DND-41 (cell line): ENCODE measurements at regions not wholly inside any gene's neighbourhood (a gene's known extent, or its start where the extent isn't known, plus 50 kb on each side); places are given as distances from the start of the nearest gene placed in this dataset.

ENCODE experiments used
- ATAC-seq: fragments of 200-7000 bp; cut with Tn5 transposase; 3 replicates; pipeline ENCODE4 v1.9.1; 2021; ENCODE audit warnings: low read depth; ENCODE audit not compliant: insufficient read depth
- DNase-seq: peaks from one replicate; pipeline ENCODE4 v3.0.0-alpha.2; 2020
- H2AFZ ChIP-seq: 2 replicates; pipeline ENCODE4 v1.6.0; 2012; ENCODE audit warnings: low read depth, low read length
- H3K27ac ChIP-seq: 2 replicates; pipeline ENCODE4 v1.5.1; 2012; ENCODE audit warnings: low read length, inconsistent platforms
- H3K27me3 ChIP-seq: fragments of 200-600 bp; sonication (generic); 2 replicates; pipeline ENCODE4 v1.6.0; 2012; ENCODE audit warnings: low read length, mild to moderate bottlenecking, inconsistent platforms; ENCODE audit not compliant: insufficient read depth, poor library complexity
- H3K36me3 ChIP-seq: 2 replicates; pipeline ENCODE4 v1.5.1; 2012; ENCODE audit warnings: low read length, inconsistent platforms; ENCODE audit not compliant: insufficient read depth
- H3K4me1 ChIP-seq: 2 replicates; pipeline ENCODE4 v1.5.1; 2012; ENCODE audit warnings: mild to moderate bottlenecking, low read length; ENCODE audit not compliant: insufficient read depth
- H3K4me2 ChIP-seq: 2 replicates; pipeline ENCODE4 v1.6.0; 2012; ENCODE audit warnings: mild to moderate bottlenecking, moderate library complexity, low read length, inconsistent platforms; ENCODE audit not compliant: insufficient read depth
- H3K4me3 ChIP-seq, 2 experiments: fragments of 200-600 bp in 1 of 2; shearing (Covaris generic) in 1 of 2; 2 replicates each; pipeline ENCODE4 v1.5.1; 2012 to 2016; ENCODE audit warnings: inconsistent platforms in 2 of 2, low read length in 2 of 2, mild to moderate bottlenecking in 2 of 2, low read depth in 1 of 2, moderate library complexity in 1 of 2
- H3K79me2 ChIP-seq: 2 replicates; pipeline ENCODE4 v1.6.0; 2012; ENCODE audit warnings: low read length, inconsistent platforms; ENCODE audit not compliant: insufficient read depth
- H3K9ac ChIP-seq: 2 replicates; pipeline ENCODE4 v1.6.0; 2012; ENCODE audit warnings: low read depth, mild to moderate bottlenecking, inconsistent platforms, low read length, moderate library complexity
- H3K9me3 ChIP-seq: 2 replicates; pipeline ENCODE4 v1.5.1; 2012; ENCODE audit warnings: low read length, moderate library complexity, mild to moderate bottlenecking, inconsistent platforms; ENCODE audit not compliant: insufficient read depth, severe bottlenecking
- H4K20me1 ChIP-seq: 2 replicates; pipeline ENCODE4 v1.6.0; 2012; ENCODE audit warnings: low read length; ENCODE audit not compliant: insufficient read depth
- EZH2 ChIP-seq: IDR thresholded peaks from 3 replicates; pipeline ENCODE4 v1.6.1; 2012; ENCODE audit warnings: borderline replicate concordance, low read depth, mild to moderate bottlenecking, moderate library complexity, low read length, inconsistent platforms; ENCODE audit not compliant: severe bottlenecking
- TF ChIP-seq, protein P1 (sequence below): IDR thresholded peaks from 2 replicates; pipeline ENCODE4 v1.5.1; 2012; ENCODE audit warnings: borderline replicate concordance, low read length, moderate library complexity, mild to moderate bottlenecking; ENCODE audit not compliant: poor library complexity, severe bottlenecking; ENCODE audit errors: extremely low read depth

- Histone ChIP-seq H3K4me3 (no peak overlapping the region), H3K4me2 (no peak overlapping the region)
These were observed 58.3 kb upstream of the DTNA start for GRCh38 chr18:34651586-34652369.

DNA sequence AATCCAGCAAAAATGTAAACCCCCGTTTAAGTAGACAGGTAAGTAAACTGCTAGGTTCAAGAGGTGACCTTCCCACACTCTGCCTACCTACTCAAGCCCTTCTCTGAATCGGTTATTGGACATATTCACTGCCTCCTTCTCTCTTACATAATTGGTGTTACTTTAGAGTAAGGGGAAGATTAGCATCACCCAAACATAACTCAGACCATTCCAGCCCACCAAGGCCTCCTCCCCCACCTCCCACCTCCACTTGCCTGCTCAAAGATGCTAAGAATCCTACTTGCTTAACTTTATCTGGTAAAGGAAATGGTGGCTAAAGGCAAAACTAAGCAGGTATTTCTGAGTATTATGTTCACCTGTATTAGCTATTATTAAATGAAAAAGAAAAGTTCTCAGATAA lies 55.0 kb upstream of the DTNA start:
- Histone ChIP-seq H3K4me2 (no peak overlapping the region), H3K27ac (no peak overlapping the region), H4K20me1 (no peaks in the 10 kb centered on the region), H3K9me3 (no peaks in the 10 kb centered on the region), H3K36me3 (no peaks in the 10 kb centered on the region), H3K4me3 (no peak overlapping the region), H2AFZ (no peak overlapping the region), H3K27me3 (peaks cover 12% of the 10 kb centered on the region), H3K79me2 (no peaks in the 10 kb centered on the region), H3K9ac (no peak overlapping the region), H3K4me1 (no peaks in the 10 kb centered on the region)
- DNase-seq (no peak), ATAC-seq (no peak)
- no peak for TF ChIP-seq EZH2

More at GRCh38 chr18:34651586-34652369, 58.3 kb upstream of the DTNA start:
- no peaks in the 10 kb centered on the region for H3K9me3 ChIP-seq
- ATAC-seq: no peak
- H3K79me2 ChIP-seq: no peaks in the 10 kb centered on the region
- H3K4me1 ChIP-seq: no peaks in the 10 kb centered on the region
- no peak overlapping the region for H3K9ac ChIP-seq
- no peak overlapping the region for H3K27ac ChIP-seq
- H4K20me1 ChIP-seq: no peaks in the 10 kb centered on the region
- H2AFZ ChIP-seq: no peak overlapping the region
- no peak for DNase-seq
- TF ChIP-seq, protein P1, sequence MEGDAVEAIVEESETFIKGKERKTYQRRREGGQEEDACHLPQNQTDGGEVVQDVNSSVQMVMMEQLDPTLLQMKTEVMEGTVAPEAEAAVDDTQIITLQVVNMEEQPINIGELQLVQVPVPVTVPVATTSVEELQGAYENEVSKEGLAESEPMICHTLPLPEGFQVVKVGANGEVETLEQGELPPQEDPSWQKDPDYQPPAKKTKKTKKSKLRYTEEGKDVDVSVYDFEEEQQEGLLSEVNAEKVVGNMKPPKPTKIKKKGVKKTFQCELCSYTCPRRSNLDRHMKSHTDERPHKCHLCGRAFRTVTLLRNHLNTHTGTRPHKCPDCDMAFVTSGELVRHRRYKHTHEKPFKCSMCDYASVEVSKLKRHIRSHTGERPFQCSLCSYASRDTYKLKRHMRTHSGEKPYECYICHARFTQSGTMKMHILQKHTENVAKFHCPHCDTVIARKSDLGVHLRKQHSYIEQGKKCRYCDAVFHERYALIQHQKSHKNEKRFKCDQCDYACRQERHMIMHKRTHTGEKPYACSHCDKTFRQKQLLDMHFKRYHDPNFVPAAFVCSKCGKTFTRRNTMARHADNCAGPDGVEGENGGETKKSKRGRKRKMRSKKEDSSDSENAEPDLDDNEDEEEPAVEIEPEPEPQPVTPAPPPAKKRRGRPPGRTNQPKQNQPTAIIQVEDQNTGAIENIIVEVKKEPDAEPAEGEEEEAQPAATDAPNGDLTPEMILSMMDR: no peak
- TF ChIP-seq EZH2: no peak
- H3K27me3 ChIP-seq: peaks cover 18% of the 10 kb centered on the region
- no peaks in the 10 kb centered on the region for H3K36me3 ChIP-seq

- Histone ChIP-seq H3K36me3 (no peaks in the 10 kb centered on the region), H3K9ac (no peak overlapping the region), H3K4me2 (no peak overlapping the region), H3K27me3 (peaks cover 2% of the 10 kb centered on the region), H3K4me3 (no peak overlapping the region), H3K9me3 (no peaks in the 10 kb centered on the region), H4K20me1 (no peaks in the 10 kb centered on the region), H3K4me1 (no peaks in the 10 kb centered on the region), H3K79me2 (no peaks in the 10 kb centered on the region), H2AFZ (no peak overlapping the region), H3K27ac (no peak overlapping the region)
- DNase-seq: no peak
- TF ChIP-seq, protein P1: no peak
- no peak for TF ChIP-seq EZH2
- no peak for ATAC-seq
These were observed 52.1 kb upstream of the DTNA start for GRCh38 chr18:34657860-34658500.
